ENCODE measurements at regions not wholly inside any gene's neighbourhood (a gene's known extent, or its start where the extent isn't known, plus 50 kb on each side); places are given as distances from the start of the nearest gene placed in this dataset.

DNA sequence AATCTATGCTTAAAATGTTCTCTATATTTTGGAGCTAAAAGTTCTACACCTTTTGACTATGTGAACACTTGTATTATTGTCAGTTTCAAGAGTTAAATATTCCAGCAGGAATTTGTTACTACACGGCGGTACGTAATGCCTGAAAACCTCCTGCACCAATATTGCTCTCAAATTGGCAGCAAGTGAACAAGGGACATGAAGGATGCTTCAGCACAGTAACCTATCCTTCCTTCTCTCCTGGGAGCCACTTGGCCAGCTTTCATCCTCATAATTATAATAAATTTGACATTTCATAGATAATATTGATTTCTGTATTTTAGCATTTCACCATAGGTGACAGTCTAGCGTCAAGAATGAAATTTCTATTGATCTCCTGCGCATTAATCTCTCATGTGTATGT lies 197.6 kb downstream of the NR4A2 start:
- peaks cover 4% of the 10 kb centered on the region; the same call in 1 of the 2 replicates for H3K9me3 Mint-ChIP-seq
- H3K4me1 Mint-ChIP-seq (ENCODE audit: low read depth) = no peaks in the 10 kb centered on the region

DNA sequence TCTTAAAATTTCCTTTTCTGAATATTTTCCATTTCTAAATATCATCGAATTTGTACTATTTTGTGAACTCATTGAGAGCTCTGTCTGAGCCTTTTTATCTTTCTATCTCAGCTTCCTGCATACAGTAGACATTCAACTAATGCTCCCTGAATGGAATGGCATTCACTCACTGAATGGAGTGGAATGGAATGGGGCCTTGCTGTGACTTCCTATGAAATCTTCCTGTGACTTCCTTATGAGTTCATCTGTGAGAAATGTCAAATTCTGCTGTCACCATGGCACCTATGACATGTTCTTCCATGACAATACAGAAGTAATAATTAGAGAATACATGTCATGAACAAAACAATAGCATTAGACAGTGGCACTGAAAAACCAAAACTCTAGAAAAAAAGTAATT lies 199.6 kb downstream of the NR4A2 start:
- no peak overlapping the region for H3K27ac Mint-ChIP-seq
- TF ChIP-seq, protein P1, sequence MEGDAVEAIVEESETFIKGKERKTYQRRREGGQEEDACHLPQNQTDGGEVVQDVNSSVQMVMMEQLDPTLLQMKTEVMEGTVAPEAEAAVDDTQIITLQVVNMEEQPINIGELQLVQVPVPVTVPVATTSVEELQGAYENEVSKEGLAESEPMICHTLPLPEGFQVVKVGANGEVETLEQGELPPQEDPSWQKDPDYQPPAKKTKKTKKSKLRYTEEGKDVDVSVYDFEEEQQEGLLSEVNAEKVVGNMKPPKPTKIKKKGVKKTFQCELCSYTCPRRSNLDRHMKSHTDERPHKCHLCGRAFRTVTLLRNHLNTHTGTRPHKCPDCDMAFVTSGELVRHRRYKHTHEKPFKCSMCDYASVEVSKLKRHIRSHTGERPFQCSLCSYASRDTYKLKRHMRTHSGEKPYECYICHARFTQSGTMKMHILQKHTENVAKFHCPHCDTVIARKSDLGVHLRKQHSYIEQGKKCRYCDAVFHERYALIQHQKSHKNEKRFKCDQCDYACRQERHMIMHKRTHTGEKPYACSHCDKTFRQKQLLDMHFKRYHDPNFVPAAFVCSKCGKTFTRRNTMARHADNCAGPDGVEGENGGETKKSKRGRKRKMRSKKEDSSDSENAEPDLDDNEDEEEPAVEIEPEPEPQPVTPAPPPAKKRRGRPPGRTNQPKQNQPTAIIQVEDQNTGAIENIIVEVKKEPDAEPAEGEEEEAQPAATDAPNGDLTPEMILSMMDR (IDR thresholded peaks at IDR 0.05) = no peak
- no peaks in the 10 kb centered on the region for H3K4me1 Mint-ChIP-seq (ENCODE audit: low read depth)
- no peak overlapping the region for H3K4me3 Mint-ChIP-seq
- H3K36me3 Mint-ChIP-seq (ENCODE audit: low read depth) = no peaks in the 10 kb centered on the region
- no peaks in the 10 kb centered on the region for H3K27me3 Mint-ChIP-seq (ENCODE audit: insufficient read depth)
- peaks cover 3% of the 10 kb centered on the region; the same call in 1 of the 2 replicates for H3K9me3 Mint-ChIP-seq
- DNase-seq = no peak

More for the DNA sequence above, 197.6 kb downstream of the NR4A2 start:
- H3K27me3 Mint-ChIP-seq (ENCODE audit: insufficient read depth) = no peaks in the 10 kb centered on the region
- DNase-seq = no peak
- H3K27ac Mint-ChIP-seq = no peak overlapping the region
- H3K36me3 Mint-ChIP-seq (ENCODE audit: low read depth) = no peaks in the 10 kb centered on the region
- H3K4me3 Mint-ChIP-seq = no peak overlapping the region
- TF ChIP-seq, protein P1 (IDR thresholded peaks at IDR 0.05) = no peak

DNA sequence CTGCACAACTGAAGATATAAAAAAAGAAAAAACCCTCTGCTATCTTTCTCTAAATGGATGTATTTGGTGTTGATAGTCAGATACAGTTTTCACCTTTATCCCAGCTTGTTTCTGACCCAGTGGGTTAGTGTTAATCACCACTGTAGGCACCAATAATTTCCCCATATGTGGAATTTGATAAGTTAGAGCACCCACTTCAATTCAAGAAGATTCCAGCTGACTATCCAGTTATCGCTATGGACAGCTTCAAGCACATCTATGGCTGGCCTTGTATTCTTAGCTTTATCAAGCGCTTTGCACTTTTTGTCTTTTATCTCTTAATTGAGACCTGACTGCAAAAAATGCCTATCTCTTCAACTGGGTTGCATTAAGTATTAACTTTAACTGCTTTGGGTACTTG lies 200.4 kb downstream of the NR4A2 start:
- Mint-ChIP-seq H3K27me3 (ENCODE audit: insufficient read depth) (no peaks in the 10 kb centered on the region), H3K4me3 (no peak overlapping the region), H3K9me3 (peaks cover 3% of the 10 kb centered on the region; the same call in 1 of the 2 replicates), H3K36me3 (ENCODE audit: low read depth) (no peaks in the 10 kb centered on the region), H3K27ac (no peak overlapping the region), H3K4me1 (ENCODE audit: low read depth) (no peaks in the 10 kb centered on the region)
- TF ChIP-seq, protein P1 (IDR thresholded peaks at IDR 0.05) = no peak
- DNase-seq = no peak

DNA sequence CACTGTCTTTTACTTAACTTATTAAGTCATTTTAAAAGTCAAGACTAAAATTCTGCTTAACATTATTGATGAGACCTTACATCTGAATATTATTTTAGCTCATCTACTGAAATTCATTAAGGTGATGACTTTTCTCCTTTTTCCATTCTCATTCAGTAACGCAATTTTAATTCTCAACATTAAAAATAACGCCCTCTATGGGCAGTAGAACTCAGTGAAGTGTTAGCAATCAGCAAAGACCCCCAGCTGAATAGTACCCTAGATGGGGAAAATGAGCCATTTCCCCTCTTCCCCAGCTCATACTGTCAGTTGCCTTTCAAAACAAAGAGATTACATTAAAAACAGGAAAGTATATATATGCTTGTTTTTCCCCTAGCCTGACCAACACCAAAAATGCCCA lies 203.3 kb downstream of the NR4A2 start:
- Mint-ChIP-seq H3K4me3 (no peak overlapping the region), H3K9me3 (peaks cover 11% of the 10 kb centered on the region), H3K27ac (no peak overlapping the region), H3K4me1 (ENCODE audit: low read depth) (no peaks in the 10 kb centered on the region), H3K27me3 (ENCODE audit: insufficient read depth) (no peaks in the 10 kb centered on the region), H3K36me3 (ENCODE audit: low read depth) (no peaks in the 10 kb centered on the region)
- DNase-seq = no peak
- TF ChIP-seq, protein P1 (IDR thresholded peaks at IDR 0.05) = no peak

DNA sequence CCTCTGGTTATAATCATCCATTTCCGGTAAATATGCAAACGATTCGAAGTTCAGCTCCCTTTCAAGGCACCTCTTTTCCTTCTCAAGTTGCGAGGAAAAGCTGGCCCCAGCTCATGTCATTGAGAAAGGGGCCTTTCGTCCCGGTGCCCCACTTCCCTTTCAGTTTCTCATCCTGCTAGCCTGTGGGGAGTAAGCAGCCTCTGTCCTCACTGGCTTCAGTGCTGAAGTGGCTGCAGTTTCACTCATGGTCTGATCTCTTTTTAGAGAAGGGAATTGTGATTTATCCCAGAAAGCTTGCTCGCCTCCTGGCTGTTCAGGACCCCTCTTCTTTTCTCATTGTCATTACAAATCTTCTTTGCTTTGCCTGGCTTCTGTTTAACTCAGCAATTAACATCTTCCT lies 207.5 kb downstream of the NR4A2 start:
- no peaks in the 10 kb centered on the region for H3K4me1 Mint-ChIP-seq (ENCODE audit: low read depth)
- H3K9me3 Mint-ChIP-seq = peaks cover 31% of the 10 kb centered on the region
- H3K27me3 Mint-ChIP-seq (ENCODE audit: insufficient read depth) = no peaks in the 10 kb centered on the region
- H3K4me3 Mint-ChIP-seq = no peak overlapping the region
- H3K36me3 Mint-ChIP-seq (ENCODE audit: low read depth) = no peaks in the 10 kb centered on the region
- TF ChIP-seq, protein P1 (IDR thresholded peaks at IDR 0.05) = no peak
- DNase-seq = no peak
- H3K27ac Mint-ChIP-seq = no peak overlapping the region

DNA sequence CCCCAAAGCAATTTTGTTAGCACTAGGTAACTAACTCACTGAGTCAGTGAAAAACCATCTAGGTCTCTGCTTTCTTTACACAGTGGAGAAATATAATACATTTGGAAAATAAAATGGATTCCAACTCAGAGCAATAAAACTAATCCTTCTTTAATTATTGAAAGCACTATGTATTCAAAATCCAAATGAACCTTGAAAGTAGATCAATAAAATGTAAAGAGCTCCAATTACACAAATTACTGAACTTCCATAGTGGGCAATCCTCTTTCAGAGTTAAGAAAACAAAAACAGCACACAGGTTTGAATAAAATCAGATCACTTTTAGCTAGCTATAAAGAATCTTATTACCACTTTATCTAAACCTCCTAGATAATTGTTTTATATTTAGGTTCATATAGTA lies 208.1 kb downstream of the NR4A2 start:
- TF ChIP-seq, protein P1 (IDR thresholded peaks at IDR 0.05) = no peak
- no peak overlapping the region for H3K27ac Mint-ChIP-seq
- DNase-seq = no peak
- H3K27me3 Mint-ChIP-seq (ENCODE audit: insufficient read depth) = no peaks in the 10 kb centered on the region
- peaks cover 28% of the 10 kb centered on the region for H3K9me3 Mint-ChIP-seq
- H3K4me3 Mint-ChIP-seq = no peak overlapping the region
- H3K4me1 Mint-ChIP-seq (ENCODE audit: low read depth) = no peaks in the 10 kb centered on the region
- H3K36me3 Mint-ChIP-seq (ENCODE audit: low read depth) = no peaks in the 10 kb centered on the region
